Nephron progenitor cell (in vitro differentiated cells): ENCODE measurements at regions not wholly inside any gene's neighbourhood (a gene's known extent, or its start where the extent isn't known, plus 50 kb on each side); places are given as distances from the start of the nearest gene placed in this dataset.
"Not testable (repeated sequence)": the region's sequence is repeated elsewhere in the genome, so short reads cannot be mapped to it uniquely, and the experiment has no call there.

ENCODE experiments used
- DNase-seq: peaks from one replicate; pipeline ENCODE4 v3.0.0; 2021
- H3K27ac Mint-ChIP-seq: 2 replicates; pipeline ENCODE4 v1.8.0; 2021; ENCODE audit warnings: mild to moderate bottlenecking, moderate library complexity, mixed read lengths
- H3K27me3 Mint-ChIP-seq: 2 replicates; pipeline ENCODE4 v1.8.0; 2021; ENCODE audit warnings: mild to moderate bottlenecking, low read depth, mixed read lengths; ENCODE audit not compliant: poor library complexity
- H3K36me3 Mint-ChIP-seq: 2 replicates; pipeline ENCODE4 v1.8.0; 2021; ENCODE audit warnings: low read depth, mixed read lengths
- H3K4me1 Mint-ChIP-seq: 2 replicates; pipeline ENCODE4 v1.8.0; 2021; ENCODE audit warnings: mixed read lengths
- H3K4me3 Mint-ChIP-seq: 2 replicates; pipeline ENCODE4 v1.8.0; 2021; ENCODE audit warnings: mild to moderate bottlenecking, moderate library complexity, mixed read lengths
- H3K9me3 Mint-ChIP-seq: 2 replicates; pipeline ENCODE4 v1.8.0; 2021; ENCODE audit warnings: mild to moderate bottlenecking, moderate library complexity, mixed read lengths
- TF ChIP-seq, protein P1 (sequence below): fragments of 200-600 bp; sonication (generic); IDR thresholded peaks from 2 replicates; pipeline ENCODE4 v1.5.0; 2021; ENCODE audit warnings: antibody characterized with exemption

DNA sequence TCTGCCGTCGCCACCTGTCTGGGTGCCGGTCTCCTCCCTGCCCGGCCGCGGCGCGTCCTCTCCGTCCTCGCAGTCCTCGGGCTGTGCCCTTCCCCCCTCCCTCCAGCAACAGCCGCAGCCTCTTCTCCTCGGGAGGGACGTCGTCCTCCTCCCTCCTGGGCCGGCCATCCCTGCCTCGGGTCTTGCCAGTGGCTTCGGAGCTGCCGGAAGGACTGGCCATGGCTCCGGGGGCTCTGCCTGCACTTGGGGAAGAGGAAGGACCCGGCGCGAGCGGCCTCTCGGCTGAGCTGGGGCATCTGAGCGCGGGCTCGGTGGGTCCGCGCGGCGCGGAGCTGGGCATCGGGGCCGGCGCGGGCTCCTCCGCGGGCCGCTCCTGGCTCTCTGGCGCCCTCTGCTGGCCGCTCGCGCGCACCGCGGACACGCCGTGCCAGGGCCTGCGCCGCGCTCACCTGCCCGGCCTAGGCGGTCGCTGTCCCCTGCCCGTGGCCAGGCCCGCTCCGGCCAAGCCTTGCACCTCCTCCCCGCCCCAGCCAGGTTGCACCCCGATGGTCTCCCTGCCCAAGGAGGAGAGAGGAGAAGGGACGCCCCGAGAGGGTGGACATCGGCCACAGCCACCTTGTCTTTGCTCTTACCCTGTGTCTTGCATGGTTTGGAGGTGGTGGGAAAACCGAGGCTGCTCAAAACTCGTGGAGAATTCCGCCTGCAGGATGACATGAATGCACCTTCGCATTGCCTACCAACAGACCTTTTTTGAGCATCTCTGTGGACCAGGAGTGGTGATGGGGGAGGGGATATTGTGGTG lies 83.9 kb upstream of the FRG2C start:
- H3K36me3 Mint-ChIP-seq, H3K9me3 Mint-ChIP-seq, H3K27ac Mint-ChIP-seq: not testable (repeated sequence)
- Mint-ChIP-seq H3K4me1 (peaks cover 15% of the 10 kb centered on the region), H3K4me3 (peak overlapping the region; percentile 83), H3K27me3 (peaks cover 72% of the 10 kb centered on the region)
- TF ChIP-seq, protein P1, sequence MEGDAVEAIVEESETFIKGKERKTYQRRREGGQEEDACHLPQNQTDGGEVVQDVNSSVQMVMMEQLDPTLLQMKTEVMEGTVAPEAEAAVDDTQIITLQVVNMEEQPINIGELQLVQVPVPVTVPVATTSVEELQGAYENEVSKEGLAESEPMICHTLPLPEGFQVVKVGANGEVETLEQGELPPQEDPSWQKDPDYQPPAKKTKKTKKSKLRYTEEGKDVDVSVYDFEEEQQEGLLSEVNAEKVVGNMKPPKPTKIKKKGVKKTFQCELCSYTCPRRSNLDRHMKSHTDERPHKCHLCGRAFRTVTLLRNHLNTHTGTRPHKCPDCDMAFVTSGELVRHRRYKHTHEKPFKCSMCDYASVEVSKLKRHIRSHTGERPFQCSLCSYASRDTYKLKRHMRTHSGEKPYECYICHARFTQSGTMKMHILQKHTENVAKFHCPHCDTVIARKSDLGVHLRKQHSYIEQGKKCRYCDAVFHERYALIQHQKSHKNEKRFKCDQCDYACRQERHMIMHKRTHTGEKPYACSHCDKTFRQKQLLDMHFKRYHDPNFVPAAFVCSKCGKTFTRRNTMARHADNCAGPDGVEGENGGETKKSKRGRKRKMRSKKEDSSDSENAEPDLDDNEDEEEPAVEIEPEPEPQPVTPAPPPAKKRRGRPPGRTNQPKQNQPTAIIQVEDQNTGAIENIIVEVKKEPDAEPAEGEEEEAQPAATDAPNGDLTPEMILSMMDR = peak; percentile 48
- peak; percentile 81 for DNase-seq

- DNase-seq, H3K9me3 Mint-ChIP-seq, H3K27ac Mint-ChIP-seq, H3K4me3 Mint-ChIP-seq, H3K36me3 Mint-ChIP-seq: not testable (repeated sequence)
- peaks cover 72% of the 10 kb centered on the region for H3K27me3 Mint-ChIP-seq
- H3K4me1 Mint-ChIP-seq = peaks cover 15% of the 10 kb centered on the region
These were observed 81.6 kb upstream of the FRG2C start for GRCh38 chr3:75582536-75582935.

DNA sequence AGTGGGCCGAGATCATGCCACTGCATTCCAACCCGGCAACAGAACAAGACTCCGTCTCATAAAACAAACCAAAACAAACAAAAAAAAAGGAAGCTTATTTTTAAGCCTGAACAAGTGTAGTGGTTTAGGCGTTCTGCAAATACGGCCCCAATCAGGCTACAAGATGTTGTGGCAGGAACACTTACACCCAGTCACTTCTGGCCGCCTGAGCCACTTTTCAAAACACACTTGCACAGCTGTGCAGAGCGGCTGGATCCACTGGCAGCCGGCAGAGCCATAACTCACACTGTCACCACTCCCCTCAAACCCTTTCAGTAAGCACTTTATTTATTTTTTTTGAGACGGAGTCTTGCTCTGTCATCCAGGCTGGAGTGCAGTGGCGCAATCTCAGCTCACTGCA lies 81.0 kb upstream of the FRG2C start:
- not testable (repeated sequence) for H3K27ac Mint-ChIP-seq, H3K9me3 Mint-ChIP-seq, DNase-seq, H3K4me3 Mint-ChIP-seq, H3K36me3 Mint-ChIP-seq
- Mint-ChIP-seq H3K4me1 (peaks cover 15% of the 10 kb centered on the region), H3K27me3 (peaks cover 66% of the 10 kb centered on the region)

GRCh38 chr3:75587695-75588094 lies 76.4 kb upstream of the FRG2C start:
- H3K4me3 Mint-ChIP-seq, DNase-seq, H3K36me3 Mint-ChIP-seq, H3K27ac Mint-ChIP-seq, H3K4me1 Mint-ChIP-seq: not testable (repeated sequence)
- Mint-ChIP-seq H3K9me3 (peaks cover 14% of the 10 kb centered on the region), H3K27me3 (peaks cover 40% of the 10 kb centered on the region)

GRCh38 chr3:75590382-75590781 lies 73.7 kb upstream of the FRG2C start:
- not testable (repeated sequence) for H3K36me3 Mint-ChIP-seq, H3K4me3 Mint-ChIP-seq, DNase-seq, H3K27ac Mint-ChIP-seq, H3K4me1 Mint-ChIP-seq
- H3K27me3 Mint-ChIP-seq = peaks cover 22% of the 10 kb centered on the region
- peaks cover 14% of the 10 kb centered on the region for H3K9me3 Mint-ChIP-seq

DNA sequence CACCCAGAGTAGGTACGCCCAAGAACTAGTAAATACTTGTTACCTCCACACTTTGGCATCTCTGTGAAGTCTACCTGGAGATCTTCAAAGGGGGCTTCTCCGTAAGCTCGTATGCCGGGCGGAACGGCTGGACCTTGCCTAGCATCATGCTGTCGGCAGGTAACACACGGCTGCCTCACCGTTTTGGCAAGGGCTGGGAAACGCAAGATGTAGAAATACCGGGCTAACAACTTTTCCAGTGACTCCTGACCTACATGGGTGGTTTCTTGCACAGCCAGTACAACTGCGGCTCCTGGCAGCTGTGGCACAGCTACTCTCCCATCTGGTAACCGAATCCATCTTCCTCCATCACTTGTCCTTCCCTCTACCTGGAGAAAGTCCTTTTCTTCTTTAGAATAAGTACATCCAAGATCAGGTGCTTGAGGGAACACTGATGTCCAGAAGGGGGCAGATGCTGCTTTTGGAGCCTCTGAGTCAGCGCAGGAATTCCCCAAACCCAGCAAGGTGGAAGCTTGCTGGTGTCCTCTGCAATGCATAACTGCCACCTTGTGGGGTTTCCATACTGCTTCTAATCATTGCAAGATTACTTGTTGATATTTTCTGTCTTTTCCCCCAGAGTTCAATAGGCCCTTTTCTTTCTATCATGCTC lies 59.7 kb upstream of the FRG2C start:
- DNase-seq = peak; percentile 22
- not testable (repeated sequence) for H3K36me3 Mint-ChIP-seq, H3K9me3 Mint-ChIP-seq, H3K4me1 Mint-ChIP-seq, H3K27ac Mint-ChIP-seq, H3K4me3 Mint-ChIP-seq
- TF ChIP-seq, protein P1 = peak; percentile 43
- H3K27me3 Mint-ChIP-seq = peaks cover 41% of the 10 kb centered on the region

- not testable (repeated sequence) for H3K27ac Mint-ChIP-seq, DNase-seq, H3K4me1 Mint-ChIP-seq, H3K4me3 Mint-ChIP-seq, H3K9me3 Mint-ChIP-seq, H3K36me3 Mint-ChIP-seq
- H3K27me3 Mint-ChIP-seq = peaks cover 51% of the 10 kb centered on the region
These were observed 56.1 kb upstream of the FRG2C start for GRCh38 chr3:75607996-75608395.

DNA sequence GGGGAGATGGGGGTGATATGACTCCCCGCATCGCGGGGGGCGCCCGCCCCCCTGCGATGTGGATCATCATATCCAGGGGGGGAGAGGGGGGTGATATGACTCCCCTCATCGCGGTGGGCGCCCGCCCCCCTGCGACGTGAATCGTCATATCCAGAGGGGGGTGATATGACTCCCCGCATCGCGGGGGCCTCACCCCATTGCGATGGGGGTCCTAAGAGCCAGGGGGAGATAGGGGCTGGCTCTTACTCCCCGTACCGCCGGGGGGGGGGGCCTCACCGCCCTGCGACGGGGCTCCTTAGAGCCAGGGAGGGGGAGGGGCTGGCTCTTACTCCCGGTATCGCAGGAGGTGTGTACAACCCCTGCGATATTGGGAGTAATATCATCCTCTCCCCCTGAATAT lies 54.5 kb upstream of the FRG2C start:
- not testable (repeated sequence) for H3K4me3 Mint-ChIP-seq, H3K27ac Mint-ChIP-seq, H3K4me1 Mint-ChIP-seq, DNase-seq, H3K9me3 Mint-ChIP-seq, H3K36me3 Mint-ChIP-seq
- peaks cover 39% of the 10 kb centered on the region for H3K27me3 Mint-ChIP-seq

- TF ChIP-seq, protein P1 = no peak
These were observed 53.4 kb upstream of the FRG2C start for GRCh38 chr3:75610773-75611172.

GRCh38 chr3:75611724-75612460 lies 52.2 kb upstream of the FRG2C start:
- not testable (repeated sequence) for H3K9me3 Mint-ChIP-seq, H3K4me1 Mint-ChIP-seq, H3K4me3 Mint-ChIP-seq, H3K36me3 Mint-ChIP-seq, DNase-seq, H3K27ac Mint-ChIP-seq
- peaks cover 39% of the 10 kb centered on the region for H3K27me3 Mint-ChIP-seq

More at GRCh38 chr3:75610773-75611172, 53.4 kb upstream of the FRG2C start:
- no peaks in the 10 kb centered on the region for H3K4me1 Mint-ChIP-seq
- no peaks in the 10 kb centered on the region for H3K36me3 Mint-ChIP-seq
- no peaks in the 10 kb centered on the region for H3K9me3 Mint-ChIP-seq
- H3K4me3 Mint-ChIP-seq = no peak overlapping the region
- no peak overlapping the region for H3K27ac Mint-ChIP-seq
- DNase-seq = no peak
- H3K27me3 Mint-ChIP-seq = peaks cover 35% of the 10 kb centered on the region
